Heart right ventricle (tissue), 16 donors: ENCODE measurements at regions not wholly inside any gene's neighbourhood (a gene's known extent, or its start where the extent isn't known, plus 50 kb on each side); places are given as distances from the start of the nearest gene placed in this dataset.

Source experiments
- ATAC-seq, 8 donors: fragments of 200-7000 bp; cut with Tn5 transposase; one replicate each; pipeline ENCODE4 v1.9.1; 2020; ENCODE audit warnings: mild to moderate bottlenecking in 8 of 8, moderate library complexity in 8 of 8, moderate number of reproducible peaks in 1 of 8
- DNase-seq, 2 donors: peaks; one replicate each; pipeline ENCODE4 v3.0.0-alpha.2; 2020
- H3K27ac ChIP-seq, 10 donors: fragments of 200-600 bp; sonication (generic) in 2 of 10; one replicate each; pipeline versions ENCODE4 v1.5.0 to v1.8.0; 2020 to 2022; ENCODE audit warnings: mild to moderate bottlenecking in 3 of 10
- H3K27me3 ChIP-seq, 7 donors: fragments of 200-600 bp; one replicate each; pipeline ENCODE4 v1.8.0; 2021 to 2022; ENCODE audit warnings: mild to moderate bottlenecking in 2 of 7
- H3K36me3 ChIP-seq, 9 donors: fragments of 200-600 bp; sonication (generic) in 1 of 9; one replicate each; pipeline versions ENCODE4 v1.5.0 to v1.8.0; 2020 to 2022; ENCODE audit warnings: mild to moderate bottlenecking in 2 of 9
- H3K4me1 ChIP-seq, 9 donors: fragments of 200-600 bp; sonication (generic) in 1 of 9; one replicate each; pipeline versions ENCODE4 v1.5.0 to v1.8.0; 2020 to 2022; ENCODE audit warnings: mild to moderate bottlenecking in 4 of 9
- H3K4me3 ChIP-seq, 10 donors: fragments of 200-600 bp; sonication (generic) in 2 of 10; one replicate each; pipeline versions ENCODE4 v1.5.0 to v1.8.0; 2020 to 2022; ENCODE audit warnings: mild to moderate bottlenecking in 7 of 10, moderate library complexity in 2 of 10
- H3K9me3 ChIP-seq, 11 donors: fragments of 200-600 bp in 10 of 11; sonication (generic) in 2 of 11; one replicate each; pipeline versions ENCODE4 v1.5.0 to v1.8.0; 2013 to 2022; ENCODE audit warnings: mild to moderate bottlenecking in 2 of 11, control low read depth in 1 of 11, moderate library complexity in 1 of 11
- WGBS, 2 donors: extraction: QIAGEN DNeasy Blood & Tissue Kit; methylation state at CpG; one replicate each; pipeline ENCODE4 v1.1.7; 2013; ENCODE audit warnings: inconsistent platforms in 1 of 2; 5-methylcytosine and 5-hydroxymethylcytosine counted together
- intact Hi-C, 10 donors: fragments of 100-400 bp; cut with DNase I; formaldehyde crosslinking; loops; one replicate each; pipeline versions ENCODE4 v1.11.1 to v1.14.2; 2022
- TF ChIP-seq, protein P1 (sequence below), 9 donors: fragments of 200-600 bp; sonication (generic) in 2 of 9; IDR thresholded peaks; one replicate each; pipeline versions ENCODE4 v1.5.0 to v1.8.0; 2021 to 2022; ENCODE audit warnings: antibody characterized with exemption in 9 of 9, mild to moderate bottlenecking in 5 of 9, moderate library complexity in 1 of 9
- donor health status: Arrhythmogenic right ventricular cardiomyopathy.
- donor health status: ischemic (EF 13 %, LVEDD 7.1; RV severe dilation, severe dysfunction).
- donor health status: healthy with polysubstance abuse.
- donor health status: DM: no; HTN: yes; CAD: no.
- donor health status: DM: no; HTN: no; CAD: no.
- donor health status: ischemic (EF 25% LVEDD 6.9; RV normal size, moderate dysfunction).
- donor health status: ischemic (EF 25% LVEDD 5.7; RV mildly dilated, moderate dysfunction).
- donor health status: healthy.
- donor health status: DM: yes; HTN: yes; CAD: no.
- donor health status: Ischemic cardiomyopathy.
- donor health status: ischemic (EF 35%, LVEDD 5.7; RV mildly dilated, moderate dysfunction).
- donor health status: nonischemic (EF 11% LVEDD 7.7; RV severe dilation, severe dysfunction).
- donor health status: DM: yes; HTN: yes; CAD: no.
- donor health status: PGD.
- donor health status: ischemic (EF 29% LVEDD 5.4; RV normal size, mild dysfunction).
- donor health status: nonischemic (EF 23%, LVEDD 6.1; RV moderate dilation, normal function).

DNA sequence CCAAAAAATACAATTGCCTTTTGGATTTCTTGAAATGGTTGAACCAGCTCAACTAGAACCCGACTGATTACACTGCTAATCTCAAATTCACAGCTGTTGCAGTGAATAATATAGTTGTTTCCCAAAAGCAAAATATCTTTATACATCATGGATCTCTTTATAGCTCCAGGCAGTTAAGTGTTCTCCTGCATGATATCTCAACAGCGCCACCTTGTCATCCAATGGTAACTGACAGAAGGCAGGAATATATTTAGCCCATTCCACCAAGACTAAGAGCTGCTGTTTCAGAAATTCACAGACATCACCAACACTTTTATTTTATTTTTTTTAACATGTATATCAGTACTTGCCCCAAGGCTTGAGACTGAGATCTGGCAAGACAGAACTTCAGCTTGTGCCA lies 1141.0 kb upstream of the PRR20A start:
- H3K4me3 ChIP-seq = no peak overlapping the region
- DNase-seq (no peak), ATAC-seq (no peak)
- 52 to 58% methylated on average over 2 of the region's 2 CpGs for WGBS, 2 donors
- no peak overlapping the region for H3K27ac ChIP-seq
- peaks cover 0 to 35% (median 2%) of the 10 kb centered on the region in 11 donors for H3K9me3 ChIP-seq
- H3K27me3 ChIP-seq = no peaks in the 10 kb centered on the region
- H3K4me1 ChIP-seq = no peaks in the 10 kb centered on the region
- H3K36me3 ChIP-seq = no peaks in the 10 kb centered on the region
- intact Hi-C loops = no loop called here
- TF ChIP-seq, protein P1, sequence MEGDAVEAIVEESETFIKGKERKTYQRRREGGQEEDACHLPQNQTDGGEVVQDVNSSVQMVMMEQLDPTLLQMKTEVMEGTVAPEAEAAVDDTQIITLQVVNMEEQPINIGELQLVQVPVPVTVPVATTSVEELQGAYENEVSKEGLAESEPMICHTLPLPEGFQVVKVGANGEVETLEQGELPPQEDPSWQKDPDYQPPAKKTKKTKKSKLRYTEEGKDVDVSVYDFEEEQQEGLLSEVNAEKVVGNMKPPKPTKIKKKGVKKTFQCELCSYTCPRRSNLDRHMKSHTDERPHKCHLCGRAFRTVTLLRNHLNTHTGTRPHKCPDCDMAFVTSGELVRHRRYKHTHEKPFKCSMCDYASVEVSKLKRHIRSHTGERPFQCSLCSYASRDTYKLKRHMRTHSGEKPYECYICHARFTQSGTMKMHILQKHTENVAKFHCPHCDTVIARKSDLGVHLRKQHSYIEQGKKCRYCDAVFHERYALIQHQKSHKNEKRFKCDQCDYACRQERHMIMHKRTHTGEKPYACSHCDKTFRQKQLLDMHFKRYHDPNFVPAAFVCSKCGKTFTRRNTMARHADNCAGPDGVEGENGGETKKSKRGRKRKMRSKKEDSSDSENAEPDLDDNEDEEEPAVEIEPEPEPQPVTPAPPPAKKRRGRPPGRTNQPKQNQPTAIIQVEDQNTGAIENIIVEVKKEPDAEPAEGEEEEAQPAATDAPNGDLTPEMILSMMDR (IDR thresholded peaks at IDR 0.05) = no peak

DNA sequence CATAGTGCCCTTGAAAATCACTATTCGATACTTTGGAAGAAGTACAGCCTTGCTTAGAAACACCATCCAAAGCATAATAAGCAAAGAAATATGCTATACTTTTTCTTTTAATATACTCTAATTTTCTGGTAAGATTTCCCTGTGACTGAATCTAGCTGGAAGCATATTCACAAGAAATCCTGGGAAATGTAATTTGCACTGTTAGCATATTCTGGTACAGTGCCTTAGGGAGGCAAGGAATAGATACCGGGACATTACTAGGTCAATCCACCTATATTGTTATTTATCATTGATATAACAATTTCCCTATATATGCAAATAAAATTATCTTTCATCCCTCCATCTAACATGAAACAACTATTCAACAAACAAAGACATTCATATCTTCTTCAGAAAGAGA lies 1131.3 kb upstream of the PRR20A start:
- H3K27ac ChIP-seq = no peak overlapping the region

DNA sequence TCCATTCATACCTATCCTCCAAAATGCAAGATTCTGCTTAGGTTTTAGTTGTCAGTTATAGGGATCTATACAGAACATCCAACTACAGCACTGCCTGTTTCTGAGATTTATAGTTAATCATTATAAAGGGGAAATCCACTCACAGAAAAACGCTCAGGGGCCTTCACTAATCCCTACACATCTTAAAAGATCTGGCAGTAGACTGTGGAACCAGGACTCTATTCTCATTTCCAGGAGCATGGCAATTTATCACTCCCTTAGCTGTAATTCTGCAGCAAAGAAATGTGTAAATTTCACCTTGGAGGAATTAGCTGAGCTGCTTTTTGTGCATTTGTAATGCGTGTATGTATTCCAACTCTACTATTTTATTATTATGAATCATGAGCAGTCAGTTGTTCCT lies 1128.1 kb upstream of the PRR20A start:
- Histone ChIP-seq H3K36me3 (no peaks in the 10 kb centered on the region), H3K4me3 (no peak overlapping the region), H3K27ac (no peak overlapping the region), H3K27me3 (no peaks in the 10 kb centered on the region), H3K4me1 (no peaks in the 10 kb centered on the region), H3K9me3 (peaks cover 0 to 11% (median 0%) of the 10 kb centered on the region in 11 donors)
- intact Hi-C loops = no loop called here
- TF ChIP-seq, protein P1 (IDR thresholded peaks at IDR 0.05) = no peak
- WGBS, 2 donors = 78% methylated on average over 2 of the region's 2 CpGs
- DNase-seq = no peak
- ATAC-seq = no peak

More for the DNA sequence above, 1131.3 kb upstream of the PRR20A start:
- H3K4me1 ChIP-seq = no peaks in the 10 kb centered on the region
- H3K4me3 ChIP-seq = no peak overlapping the region
- DNase-seq (no peak), ATAC-seq (no peak)
- H3K9me3 ChIP-seq = peaks cover 0 to 25% (median 0%) of the 10 kb centered on the region in 11 donors
- intact Hi-C loops = no loop called here
- no peaks in the 10 kb centered on the region for H3K27me3 ChIP-seq
- TF ChIP-seq, protein P1 (IDR thresholded peaks at IDR 0.05) = no peak
- 95 to 98% methylated on average over 2 of the region's 2 CpGs for WGBS, 2 donors
- H3K36me3 ChIP-seq = no peaks in the 10 kb centered on the region

DNA sequence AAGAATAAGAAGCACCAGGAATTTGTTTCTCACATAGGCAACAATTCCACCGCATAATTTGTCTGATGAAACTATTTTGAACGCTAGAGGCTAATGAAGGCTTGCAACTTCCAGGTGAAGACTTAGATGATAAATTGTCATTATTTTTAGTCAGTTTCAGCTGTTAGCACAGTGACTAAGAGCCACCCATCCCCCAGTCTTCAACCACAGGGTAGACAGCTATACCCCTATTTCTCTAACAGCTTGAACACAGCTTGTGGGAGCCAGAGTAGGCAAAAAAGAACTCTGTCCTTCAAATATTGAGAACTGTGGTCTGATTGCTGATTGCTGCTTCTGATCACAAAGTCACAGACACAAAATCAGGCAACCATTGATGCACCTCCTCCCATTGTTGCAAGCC lies 1124.8 kb upstream of the PRR20A start:
- no peaks in the 10 kb centered on the region for H3K4me1 ChIP-seq
- ATAC-seq (no peak), DNase-seq (no peak)
- peaks cover 0 to 18% (median 0%) of the 10 kb centered on the region in 11 donors for H3K9me3 ChIP-seq
- no peak overlapping the region for H3K4me3 ChIP-seq
- no peaks in the 10 kb centered on the region for H3K36me3 ChIP-seq
- H3K27me3 ChIP-seq = no peaks in the 10 kb centered on the region
- TF ChIP-seq, protein P1 (IDR thresholded peaks at IDR 0.05) = no peak
- intact Hi-C loops = no loop called here
- WGBS, 2 donors = 48 to 77% methylated on average over 2 of the region's 2 CpGs
- H3K27ac ChIP-seq = no peak overlapping the region
